ENCODE measurements at regions not wholly inside any gene's neighbourhood (a gene's known extent, or its start where the extent isn't known, plus 50 kb on each side); places are given as distances from the start of the nearest gene placed in this dataset.

- TF ChIP-seq TCF12 (IDR thresholded peaks at IDR 0.05; ENCODE audit: low read depth): no peak
- TF ChIP-seq TAF1 (IDR thresholded peaks at IDR 0.05; ENCODE audit: low read depth): no peak
- TF ChIP-seq, protein P1, sequence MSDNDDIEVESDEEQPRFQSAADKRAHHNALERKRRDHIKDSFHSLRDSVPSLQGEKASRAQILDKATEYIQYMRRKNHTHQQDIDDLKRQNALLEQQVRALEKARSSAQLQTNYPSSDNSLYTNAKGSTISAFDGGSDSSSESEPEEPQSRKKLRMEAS (IDR thresholded peaks at IDR 0.05): no peak
- no peak for TF ChIP-seq FOXM1 (IDR thresholded peaks at IDR 0.05; ENCODE audit: borderline replicate concordance, low read depth)
- no peak for TF ChIP-seq RAD21 (IDR thresholded peaks at IDR 0.05; ENCODE audit: low read depth)
Observed at GRCh38 chr6:163705923-163706322, 291.4 kb downstream of the QKI start.
